Caco-2 (cell line): ENCODE measurements at regions not wholly inside any gene's neighbourhood (a gene's known extent, or its start where the extent isn't known, plus 50 kb on each side); places are given as distances from the start of the nearest gene placed in this dataset.
A peak's percentile ranks its signal among the peaks of the same experiment; 100 is the strongest.
"Not testable (repeated sequence)": the region's sequence is repeated elsewhere in the genome, so short reads cannot be mapped to it uniquely, and the experiment has no call there.

Source experiments
- BruUV-seq: library from RNA; stranded (reverse); fragments of 400-500 nt; replicated peaks from 2 replicates; lab custom pipeline; 2021; lab: Mats Ljungman, UMichigan
- CTCF ChIA-PET: fragments of 300-600 bp; sonication (Branson Sonifier 250); formaldehyde crosslinking; loops from one replicate; lab custom pipeline; 2022; ENCODE audit warnings: antibody characterized with exemption; lab: Charles Lee
- POLR2A ChIA-PET: fragments of 300-600 bp; sonication (Branson Sonifier 250); formaldehyde crosslinking; loops from one replicate; lab custom pipeline; 2022; ENCODE audit warnings: antibody characterized with exemption; lab: Charles Lee
- DNase-seq, 2 experiments: peaks; one replicate each; pipeline versions ENCODE4 v3.0.0 to v3.0.0-alpha.2; 2020 to 2022
- H3K27me3 ChIP-seq: replicated peaks from 2 replicates; pipeline ENCODE4 v1.6.0; 2011; ENCODE audit warnings: low read length; ENCODE audit not compliant: control insufficient read depth, insufficient read depth
- H3K36me3 ChIP-seq: 2 replicates; pipeline ENCODE4 v1.5.1; 2011; ENCODE audit warnings: low read length; ENCODE audit not compliant: control insufficient read depth, insufficient read depth
- H3K4me1 ChIP-seq: fragments of 250-450 bp; sonication (Bioruptor Pico); 2 replicates; pipeline ENCODE4 v1.5.1; 2020; ENCODE audit warnings: mild to moderate bottlenecking
- H3K4me3 ChIP-seq: 2 replicates; pipeline ENCODE4 v1.5.1; 2011; ENCODE audit warnings: low read depth, mild to moderate bottlenecking, control low read depth, low read length
- H3K9me3 ChIP-seq: fragments of 250-450 bp; sonication (Bioruptor Pico); 2 replicates; pipeline ENCODE4 v1.5.1; 2020; ENCODE audit warnings: mild to moderate bottlenecking, moderate library complexity
- H3K27ac Mint-ChIP-seq: one replicate; pipeline ENCODE4 v1.8.0; 2022; ENCODE audit warnings: mixed read lengths; ENCODE audit not compliant: unreplicated experiment
- H3K27me3 Mint-ChIP-seq: one replicate; pipeline ENCODE4 v1.8.0; 2022; ENCODE audit warnings: mixed read lengths; ENCODE audit not compliant: insufficient read depth, unreplicated experiment
- H3K36me3 Mint-ChIP-seq: one replicate; pipeline ENCODE4 v1.8.0; 2022; ENCODE audit warnings: mild to moderate bottlenecking, mixed read lengths; ENCODE audit not compliant: insufficient read depth, unreplicated experiment
- H3K4me1 Mint-ChIP-seq: one replicate; pipeline ENCODE4 v1.8.0; 2022; ENCODE audit warnings: low read depth, mixed read lengths; ENCODE audit not compliant: unreplicated experiment
- H3K4me3 Mint-ChIP-seq: one replicate; pipeline ENCODE4 v1.8.0; 2022; ENCODE audit warnings: mild to moderate bottlenecking, moderate library complexity, mixed read lengths; ENCODE audit not compliant: unreplicated experiment
- H3K9me3 Mint-ChIP-seq: one replicate; pipeline ENCODE4 v1.8.0; 2022; ENCODE audit warnings: mixed read lengths; ENCODE audit not compliant: unreplicated experiment
- CTCF ChIP-seq, 2 experiments: fragments of 200-600 bp in 1 of 2; IDR thresholded peaks; 1 replicate in 1 of 2; 2 replicates in 1 of 2; pipeline versions ENCODE4 v1.5.1 to v1.8.0; 2011 to 2022; ENCODE audit warnings: antibody characterized with exemption in 1 of 2, control low read depth in 1 of 2, inconsistent platforms in 1 of 2, low read depth in 1 of 2, low read length in 1 of 2, mild to moderate bottlenecking in 1 of 2, moderate library complexity in 1 of 2; ENCODE audit not compliant: insufficient read depth in 1 of 2, severe bottlenecking in 1 of 2, unreplicated experiment in 1 of 2
- intact Hi-C: fragments of 100-400 bp; cut with micrococcal nuclease; formaldehyde crosslinking; loops from one replicate; pipeline ENCODE4 v1.10.0; 2022; ENCODE audit not compliant: unreplicated experiment

- TF ChIP-seq CTCF (IDR thresholded peaks at IDR 0.05; ENCODE audit: insufficient read depth in 1 of 2, low read depth in 1 of 2, low read length in 1 of 2, severe bottlenecking in 1 of 2, unreplicated experiment in 1 of 2), result no peak
These were observed 403.0 kb upstream of the ONECUT1 start for GRCh38 chr15:53193149-53193548.

DNA sequence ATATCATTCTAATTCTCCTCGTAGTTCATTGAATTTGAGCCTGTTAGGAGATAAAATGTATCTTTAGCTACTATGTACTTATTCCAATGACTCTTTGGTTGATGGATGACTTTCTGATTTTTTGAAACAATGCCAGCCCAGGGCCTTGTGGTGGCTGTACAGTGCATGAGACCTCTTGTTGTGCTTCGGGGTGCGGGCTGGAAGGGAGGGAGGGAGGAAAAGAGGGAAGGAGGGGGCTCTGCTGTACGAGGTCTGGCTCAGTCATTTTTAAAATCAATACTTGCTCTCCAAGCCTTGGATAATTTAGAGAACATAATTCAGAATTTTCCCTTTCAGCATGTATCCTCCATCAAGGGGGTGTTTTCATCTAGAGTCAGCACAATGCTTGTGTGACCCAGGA, 399.7 kb upstream of the ONECUT1 start:
- CTCF ChIA-PET, result no interaction called here
- H3K4me1 ChIP-seq, result no peaks in the 10 kb centered on the region
- intact Hi-C loops, result loop anchor here (10.0 kb wide), 1 partner anchor 115 kb away; no protein-coding TSS in a partner anchor
- no TSS peak for BruUV-seq
- no peak for TF ChIP-seq CTCF (IDR thresholded peaks at IDR 0.05; ENCODE audit: insufficient read depth in 1 of 2, low read depth in 1 of 2, low read length in 1 of 2, severe bottlenecking in 1 of 2, unreplicated experiment in 1 of 2)
- Mint-ChIP-seq H3K36me3 (no peaks in the 10 kb centered on the region), H3K27me3 (no peaks in the 10 kb centered on the region), H3K27ac (no peak overlapping the region), H3K9me3 (no peaks in the 10 kb centered on the region), H3K4me3 (no peak overlapping the region), H3K4me1 (no peaks in the 10 kb centered on the region)
- H3K27me3 ChIP-seq, result no peaks in the 10 kb centered on the region
- H3K4me3 ChIP-seq, result no peak overlapping the region
- no peak for DNase-seq
- POLR2A ChIA-PET, result no interaction called here
- H3K36me3 ChIP-seq, result no peaks in the 10 kb centered on the region
- no peaks in the 10 kb centered on the region; the same call in 1 of the 2 replicates for H3K9me3 ChIP-seq

More at GRCh38 chr15:53193149-53193548, 403.0 kb upstream of the ONECUT1 start:
- Histone ChIP-seq H3K4me3 (no peak overlapping the region), H3K4me1 (no peaks in the 10 kb centered on the region), H3K9me3 (no peaks in the 10 kb centered on the region; the same call in 1 of the 2 replicates), H3K36me3 (no peaks in the 10 kb centered on the region), H3K27me3 (no peaks in the 10 kb centered on the region)
- H3K4me1 Mint-ChIP-seq, result no peaks in the 10 kb centered on the region
- intact Hi-C loops, result loop anchor here (10.0 kb wide), 1 partner anchor 118 kb away; no protein-coding TSS in a partner anchor
- H3K4me3 Mint-ChIP-seq, result no peak overlapping the region
- ChIA-PET POLR2A (no interaction called here), CTCF (no interaction called here)
- no TSS peak for BruUV-seq
- no peaks in the 10 kb centered on the region for H3K36me3 Mint-ChIP-seq
- no peaks in the 10 kb centered on the region for H3K9me3 Mint-ChIP-seq
- peaks cover 8% of the 10 kb centered on the region for H3K27me3 Mint-ChIP-seq
- peak in 1 of 2 experiments; percentile 25 for DNase-seq
- no peak overlapping the region for H3K27ac Mint-ChIP-seq

- POLR2A ChIA-PET, H3K36me3 Mint-ChIP-seq, DNase-seq, H3K4me1 Mint-ChIP-seq, H3K27ac Mint-ChIP-seq, intact Hi-C loops, H3K4me1 ChIP-seq, H3K27me3 ChIP-seq, H3K9me3 Mint-ChIP-seq, H3K9me3 ChIP-seq, BruUV-seq, H3K4me3 Mint-ChIP-seq, H3K27me3 Mint-ChIP-seq, CTCF ChIA-PET, H3K4me3 ChIP-seq, H3K36me3 ChIP-seq: not testable (repeated sequence)
These were observed 393.3 kb upstream of the ONECUT1 start for GRCh38 chr15:53183449-53183848.

DNA sequence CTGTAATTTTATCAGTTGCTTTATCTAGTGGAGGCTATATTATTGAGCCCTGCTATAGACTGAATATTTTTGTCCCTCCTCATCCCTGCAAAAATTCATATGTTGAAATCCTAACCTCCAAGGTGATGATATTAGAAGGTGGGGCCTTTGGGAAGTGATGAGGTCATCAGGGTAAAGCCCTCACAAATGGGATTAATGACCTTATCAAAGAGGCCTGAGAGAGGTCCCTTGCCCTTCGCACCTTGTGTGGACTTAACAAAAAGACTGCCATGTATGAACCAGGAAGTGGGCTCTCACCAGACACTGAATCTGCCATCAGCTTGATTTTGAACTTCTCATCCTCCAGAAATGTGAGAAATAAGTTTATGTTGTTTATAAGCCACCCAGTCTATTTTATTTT, 381.4 kb upstream of the ONECUT1 start:
- no peak overlapping the region for H3K4me3 ChIP-seq
- TF ChIP-seq CTCF (IDR thresholded peaks at IDR 0.05; ENCODE audit: insufficient read depth in 1 of 2, low read depth in 1 of 2, low read length in 1 of 2, severe bottlenecking in 1 of 2, unreplicated experiment in 1 of 2), result no peak
- no peaks in the 10 kb centered on the region for H3K27me3 ChIP-seq
- intact Hi-C loops, result no loop called here
- Mint-ChIP-seq H3K27me3 (no peaks in the 10 kb centered on the region), H3K4me1 (no peaks in the 10 kb centered on the region), H3K27ac (no peak overlapping the region), H3K4me3 (no peak overlapping the region), H3K36me3 (no peaks in the 10 kb centered on the region), H3K9me3 (no peaks in the 10 kb centered on the region)
- no peaks in the 10 kb centered on the region for H3K9me3 ChIP-seq
- no peaks in the 10 kb centered on the region for H3K4me1 ChIP-seq
- H3K36me3 ChIP-seq, result no peaks in the 10 kb centered on the region
- CTCF ChIA-PET, result no interaction called here
- POLR2A ChIA-PET, result no interaction called here
- DNase-seq, result no peak
- no TSS peak for BruUV-seq
